Neural cell (in vitro differentiated cells): ENCODE measurements at regions not wholly inside any gene's neighbourhood (a gene's known extent, or its start where the extent isn't known, plus 50 kb on each side); places are given as distances from the start of the nearest gene placed in this dataset.

Source experiments
- CTCF ChIP-seq: fragments of 450-650 bp; IDR thresholded peaks from 2 replicates; pipeline ENCODE4 v1.5.1; 2014; ENCODE audit warnings: antibody characterized with exemption, mild to moderate bottlenecking, moderate library complexity; ENCODE audit not compliant: poor library complexity, severe bottlenecking
- EP300 ChIP-seq: fragments of 450-650 bp; conservative IDR thresholded peaks from 2 replicates; pipeline ENCODE4 v1.6.1; 2014; ENCODE audit warnings: antibody characterized with exemption, mild to moderate bottlenecking, moderate library complexity; ENCODE audit not compliant: poor library complexity, severe bottlenecking
- POLR2AphosphoS5 ChIP-seq: IDR thresholded peaks from 2 replicates; pipeline ENCODE4 v1.6.1; 2012
- RAD21 ChIP-seq: fragments of 450-650 bp; conservative IDR thresholded peaks from 2 replicates; pipeline ENCODE4 v1.6.1; 2014; ENCODE audit warnings: antibody characterized with exemption, mild to moderate bottlenecking, moderate library complexity
- REST ChIP-seq: IDR thresholded peaks from 2 replicates; pipeline ENCODE4 v1.6.1; 2012; ENCODE audit warnings: borderline replicate concordance
- TAF1 ChIP-seq: IDR thresholded peaks from 2 replicates; pipeline ENCODE4 v1.6.1; 2012; ENCODE audit warnings: low read depth

- TF ChIP-seq CTCF, result no peak
- no peak for TF ChIP-seq POLR2AphosphoS5
- no peak for TF ChIP-seq EP300
- no peak for TF ChIP-seq REST
- TF ChIP-seq RAD21, result no peak
- no peak for TF ChIP-seq TAF1
Measured at GRCh38 chr12:105927564-105927963, 211.2 kb downstream of the NUAK1 start.
